Tibial nerve (tissue), 4 donors: ENCODE measurements at regions not wholly inside any gene's neighbourhood (a gene's known extent, or its start where the extent isn't known, plus 50 kb on each side); places are given as distances from the start of the nearest gene placed in this dataset.
"Not testable (repeated sequence)": the region's sequence is repeated elsewhere in the genome, so short reads cannot be mapped to it uniquely, and the experiment has no call there.

Experiments
- DNase-seq, 2 donors: peaks; one replicate each; pipeline ENCODE4 v3.0.0-alpha.2; 2019; ENCODE audit warnings: low spot score in 2 of 2
- H3K27ac ChIP-seq, 4 donors: fragments of 200-600 bp; sonication (generic) in 3 of 4; one replicate each; pipeline ENCODE4 v1.5.1; 2017 to 2019; ENCODE audit warnings: mild to moderate bottlenecking in 1 of 4
- H3K27me3 ChIP-seq, 2 donors: fragments of 200-600 bp; sonication (generic) in 1 of 2; one replicate each; pipeline versions ENCODE4 v1.5.1 to v1.6.0; 2017 to 2019
- H3K36me3 ChIP-seq, 3 donors: fragments of 200-600 bp; sonication (generic); one replicate each; pipeline ENCODE4 v1.5.1; 2018 to 2019
- H3K4me1 ChIP-seq, 4 donors: fragments of 200-600 bp; sonication (generic) in 3 of 4; one replicate each; pipeline ENCODE4 v1.5.1; 2017 to 2019
- H3K4me3 ChIP-seq, 4 donors: fragments of 200-600 bp; sonication (generic) in 3 of 4; one replicate each; pipeline ENCODE4 v1.5.1; 2017 to 2019; ENCODE audit warnings: mild to moderate bottlenecking in 1 of 4, moderate library complexity in 1 of 4
- H3K9me3 ChIP-seq, 4 donors: fragments of 200-600 bp; sonication (generic) in 3 of 4; one replicate each; pipeline ENCODE4 v1.5.1; 2017 to 2019
- EP300 ChIP-seq, 2 donors: sonication (generic); formaldehyde crosslinking; IDR thresholded peaks; one replicate each; pipeline ENCODE4 v1.6.1; 2017; ENCODE audit warnings: antibody characterized with exemption in 2 of 2, mild to moderate bottlenecking in 1 of 2
- POLR2A ChIP-seq, 2 donors: fragments of 450-650 bp; IDR thresholded peaks; one replicate each; pipeline ENCODE4 v1.6.1; 2017; ENCODE audit warnings: antibody characterized with exemption in 2 of 2, mild to moderate bottlenecking in 2 of 2, moderate library complexity in 2 of 2
- WGBS, 2 donors: methylation state at CpG; one replicate each; pipeline ENCODE4 v1.1.5; 2018; 5-methylcytosine and 5-hydroxymethylcytosine counted together
- TF ChIP-seq, protein P1 (sequence below), 5 experiments: fragments of 200-600 bp in 3 of 5; fragments of 450-650 bp in 2 of 5; sonication (generic) in 3 of 5; IDR thresholded peaks; one replicate each; pipeline ENCODE4 v1.5.1; 2016 to 2019; ENCODE audit warnings: antibody characterized with exemption in 5 of 5, mild to moderate bottlenecking in 3 of 5, moderate library complexity in 2 of 5

DNA sequence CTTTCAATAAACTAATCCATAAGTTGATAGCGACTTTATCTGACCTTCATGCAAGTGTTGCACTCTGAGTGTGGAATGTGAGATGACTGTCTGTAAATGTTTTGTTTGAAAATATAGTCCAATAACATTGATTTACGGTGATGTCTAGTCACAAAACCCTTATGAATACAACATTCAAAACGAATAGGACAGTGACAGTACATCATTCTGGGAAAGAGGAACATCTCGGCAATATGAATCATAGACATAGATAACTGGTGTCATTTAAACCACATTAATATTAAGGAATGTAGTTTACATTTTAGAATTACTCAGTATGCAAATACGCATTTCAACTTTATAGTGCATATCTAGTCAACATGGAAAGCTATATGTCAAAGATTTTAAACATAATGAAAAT, 1311.6 kb upstream of the ADGRL4 start:
- WGBS, 2 donors = 56% methylated on average over 5 of the region's 5 CpGs
- TF ChIP-seq EP300 (IDR thresholded peaks at IDR 0.05) (no peak), POLR2A (IDR thresholded peaks at IDR 0.05) (no peak)
- TF ChIP-seq, protein P1, sequence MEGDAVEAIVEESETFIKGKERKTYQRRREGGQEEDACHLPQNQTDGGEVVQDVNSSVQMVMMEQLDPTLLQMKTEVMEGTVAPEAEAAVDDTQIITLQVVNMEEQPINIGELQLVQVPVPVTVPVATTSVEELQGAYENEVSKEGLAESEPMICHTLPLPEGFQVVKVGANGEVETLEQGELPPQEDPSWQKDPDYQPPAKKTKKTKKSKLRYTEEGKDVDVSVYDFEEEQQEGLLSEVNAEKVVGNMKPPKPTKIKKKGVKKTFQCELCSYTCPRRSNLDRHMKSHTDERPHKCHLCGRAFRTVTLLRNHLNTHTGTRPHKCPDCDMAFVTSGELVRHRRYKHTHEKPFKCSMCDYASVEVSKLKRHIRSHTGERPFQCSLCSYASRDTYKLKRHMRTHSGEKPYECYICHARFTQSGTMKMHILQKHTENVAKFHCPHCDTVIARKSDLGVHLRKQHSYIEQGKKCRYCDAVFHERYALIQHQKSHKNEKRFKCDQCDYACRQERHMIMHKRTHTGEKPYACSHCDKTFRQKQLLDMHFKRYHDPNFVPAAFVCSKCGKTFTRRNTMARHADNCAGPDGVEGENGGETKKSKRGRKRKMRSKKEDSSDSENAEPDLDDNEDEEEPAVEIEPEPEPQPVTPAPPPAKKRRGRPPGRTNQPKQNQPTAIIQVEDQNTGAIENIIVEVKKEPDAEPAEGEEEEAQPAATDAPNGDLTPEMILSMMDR (IDR thresholded peaks at IDR 0.05) = no peak
- DNase-seq = no peak

DNA sequence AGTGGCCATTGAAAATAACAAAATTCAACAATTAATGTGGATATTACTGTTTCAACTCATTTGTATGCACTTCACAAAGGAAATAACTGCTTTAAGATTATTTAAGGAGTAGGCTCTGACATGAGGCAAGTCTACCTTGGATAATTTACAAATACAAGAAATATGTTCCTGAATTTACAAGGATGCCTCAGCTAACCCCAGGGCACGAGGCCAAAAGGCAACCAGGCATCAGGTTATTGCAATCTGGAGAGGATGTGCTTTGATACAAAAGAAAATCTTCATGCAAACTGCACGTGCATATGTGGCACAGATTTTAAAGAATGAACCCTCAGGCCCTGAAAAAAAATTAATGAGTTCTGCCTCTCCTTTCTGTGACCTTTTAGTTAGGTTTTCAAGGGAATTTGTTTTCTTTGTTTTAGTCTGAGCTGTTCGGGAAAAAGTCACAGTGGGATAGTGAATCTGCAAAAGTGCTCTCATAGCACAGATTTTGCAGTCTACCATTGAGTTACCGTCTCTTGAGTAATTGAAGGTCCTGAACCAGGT, 1304.2 kb upstream of the ADGRL4 start:
- no peaks in the 10 kb centered on the region for H3K36me3 ChIP-seq
- no peaks in the 10 kb centered on the region for H3K4me1 ChIP-seq
- 39 to 47% methylated on average over 4 of the region's 4 CpGs for WGBS, 2 donors
- no peaks in the 10 kb centered on the region for H3K27me3 ChIP-seq
- no peak for TF ChIP-seq POLR2A (IDR thresholded peaks at IDR 0.05)
- no peaks in the 10 kb centered on the region for H3K9me3 ChIP-seq
- no peak overlapping the region for H3K4me3 ChIP-seq
- H3K27ac ChIP-seq = no peak overlapping the region
- no peak for DNase-seq

More for the DNA sequence above, 1311.6 kb upstream of the ADGRL4 start:
- Histone ChIP-seq H3K4me3 (no peak overlapping the region), H3K4me1 (no peaks in the 10 kb centered on the region), H3K27ac (no peak overlapping the region), H3K9me3 (no peaks in the 10 kb centered on the region), H3K27me3 (no peaks in the 10 kb centered on the region), H3K36me3 (no peaks in the 10 kb centered on the region)

DNA sequence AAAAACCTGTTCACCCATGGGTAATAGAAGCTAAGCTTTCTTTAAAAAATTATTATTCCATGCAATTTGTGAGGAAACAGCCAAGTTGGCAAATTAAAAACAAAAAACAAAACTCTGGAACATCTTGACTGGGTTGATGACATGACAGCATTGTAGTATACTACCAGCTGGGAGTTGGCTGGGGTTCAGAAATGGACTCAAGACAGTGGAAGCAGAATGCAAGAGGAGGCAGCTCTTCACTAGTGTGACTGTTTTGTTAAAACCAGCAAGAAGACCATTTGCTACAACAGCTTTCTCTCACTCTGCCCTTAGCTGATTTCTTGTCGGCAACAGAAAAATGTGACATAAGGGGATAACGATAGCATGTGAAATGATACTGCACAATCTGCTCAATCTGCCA, 1298.9 kb upstream of the ADGRL4 start:
- Histone ChIP-seq H3K27ac (no peak overlapping the region), H3K9me3 (no peaks in the 10 kb centered on the region), H3K4me1 (no peaks in the 10 kb centered on the region), H3K4me3 (no peak overlapping the region), H3K36me3 (no peaks in the 10 kb centered on the region), H3K27me3 (no peaks in the 10 kb centered on the region)
- 83 to 85% methylated on average over 2 of the region's 2 CpGs for WGBS, 2 donors
- TF ChIP-seq, protein P1 (IDR thresholded peaks at IDR 0.05) = no peak
- TF ChIP-seq POLR2A (IDR thresholded peaks at IDR 0.05) (no peak), EP300 (IDR thresholded peaks at IDR 0.05) (no peak)
- DNase-seq = no peak

DNA sequence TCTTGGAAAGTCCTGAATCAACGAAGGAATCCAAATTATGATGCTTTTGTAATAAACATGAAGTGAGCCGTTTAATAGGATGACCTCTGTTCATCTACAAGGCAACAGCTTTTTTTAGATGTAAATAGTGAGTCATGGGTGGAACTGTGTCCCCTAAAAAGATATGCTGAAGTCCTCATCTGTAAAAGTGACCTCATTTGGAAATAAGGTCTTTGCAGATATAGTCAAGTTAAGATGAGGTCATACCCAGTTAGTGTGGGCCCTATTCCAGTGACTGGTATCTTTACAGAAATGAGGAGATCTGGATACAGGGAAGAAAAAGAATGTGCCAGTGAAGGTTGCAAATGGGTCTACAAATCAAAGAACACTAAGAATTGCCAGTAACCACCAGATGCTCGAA, 1287.3 kb upstream of the ADGRL4 start:
- no peak overlapping the region for H3K27ac ChIP-seq
- H3K4me3 ChIP-seq = no peak overlapping the region
- H3K27me3 ChIP-seq = no peaks in the 10 kb centered on the region
- no peaks in the 10 kb centered on the region for H3K9me3 ChIP-seq
- DNase-seq = no peak
- no peaks in the 10 kb centered on the region for H3K36me3 ChIP-seq
- H3K4me1 ChIP-seq = no peaks in the 10 kb centered on the region
- TF ChIP-seq POLR2A (IDR thresholded peaks at IDR 0.05) (no peak), EP300 (IDR thresholded peaks at IDR 0.05) (no peak)
- TF ChIP-seq, protein P1 (IDR thresholded peaks at IDR 0.05) = no peak
- WGBS, 2 donors = 48 to 61% methylated on average over 3 of the region's 3 CpGs

DNA sequence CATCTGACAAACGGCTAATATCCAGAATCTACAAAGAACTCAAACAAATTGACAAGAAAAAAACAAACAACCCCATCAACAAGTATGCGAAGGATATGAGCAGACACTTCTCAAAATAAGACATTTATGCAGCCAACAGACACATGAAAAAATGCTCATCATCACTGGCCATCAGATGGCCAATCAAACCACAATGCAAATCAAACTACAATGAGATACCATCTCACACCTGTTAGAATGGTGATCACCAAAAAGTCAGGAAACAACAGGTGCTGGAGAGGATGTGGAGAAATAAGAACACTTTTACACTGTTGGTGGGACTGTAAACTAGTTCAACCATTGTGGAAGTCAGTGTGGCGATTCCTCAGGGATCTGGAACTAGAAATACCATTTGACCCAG, 1282.2 kb upstream of the ADGRL4 start:
- H3K27ac ChIP-seq, DNase-seq, H3K4me3 ChIP-seq, H3K9me3 ChIP-seq, H3K4me1 ChIP-seq, H3K36me3 ChIP-seq, H3K27me3 ChIP-seq: not testable (repeated sequence)
- WGBS, 2 donors = 93 to 95% methylated on average over 3 of the region's 3 CpGs

DNA sequence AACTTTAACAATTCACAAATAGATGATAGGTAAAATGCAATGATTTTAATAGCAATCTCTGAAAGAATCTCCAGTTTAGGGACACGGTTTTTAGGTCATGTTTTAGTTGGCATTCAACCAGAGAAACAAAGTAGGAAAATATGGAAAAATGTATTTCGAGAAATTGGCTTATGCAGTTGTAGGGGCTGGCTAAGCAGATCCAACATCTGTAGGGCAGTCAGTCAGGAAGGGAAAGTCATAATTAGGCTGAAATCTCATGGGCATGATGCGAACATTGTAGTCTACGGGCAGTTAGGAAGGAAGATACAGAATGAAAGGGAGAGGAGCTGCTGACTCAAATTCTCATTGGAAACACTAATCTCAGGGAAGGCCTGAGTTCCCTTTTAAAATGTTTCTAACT, 1276.0 kb upstream of the ADGRL4 start:
- DNase-seq = no peak
- no peak overlapping the region for H3K4me3 ChIP-seq
- WGBS, 2 donors = 45 to 56% methylated on average over 4 of the region's 4 CpGs
- no peaks in the 10 kb centered on the region for H3K4me1 ChIP-seq
- no peak for TF ChIP-seq EP300 (IDR thresholded peaks at IDR 0.05)
- TF ChIP-seq, protein P1 (IDR thresholded peaks at IDR 0.05) = no peak
- no peak for TF ChIP-seq POLR2A (IDR thresholded peaks at IDR 0.05)
- no peaks in the 10 kb centered on the region for H3K36me3 ChIP-seq
- H3K9me3 ChIP-seq = no peaks in the 10 kb centered on the region
- H3K27me3 ChIP-seq = no peaks in the 10 kb centered on the region
- H3K27ac ChIP-seq = no peak overlapping the region
